ENCODE measurements at regions not wholly inside any gene's neighbourhood (a gene's known extent, or its start where the extent isn't known, plus 50 kb on each side); places are given as distances from the start of the nearest gene placed in this dataset.
A peak's percentile ranks its signal among the peaks of the same experiment; 100 is the strongest.
"Not testable (repeated sequence)": the region's sequence is repeated elsewhere in the genome, so short reads cannot be mapped to it uniquely, and the experiment has no call there.

GRCh38 chr5:82952326-82952725, 124.9 kb downstream of the TMEM167A start:
- no peak for DNase-seq

GRCh38 chr5:82944267-82944666, 132.9 kb downstream of the TMEM167A start:
- DNase-seq, result not testable (repeated sequence)

GRCh38 chr5:82942083-82942881, 134.9 kb downstream of the TMEM167A start:
- peak; percentile 26 for DNase-seq

GRCh38 chr5:82938901-82939725, 138.1 kb downstream of the TMEM167A start:
- no peak for DNase-seq

- DNase-seq, result not testable (repeated sequence)
These were observed 144.5 kb downstream of the TMEM167A start for GRCh38 chr5:82932473-82933220.

- peak; percentile 63 for DNase-seq
These were observed 146.1 kb downstream of the TMEM167A start for GRCh38 chr5:82931110-82931509.

- no peak for DNase-seq
These were observed 152.2 kb downstream of the TMEM167A start for GRCh38 chr5:82925061-82925411.

GRCh38 chr5:82924226-82925060, 152.8 kb downstream of the TMEM167A start:
- no peak for DNase-seq

GRCh38 chr5:82922086-82922734, 155.0 kb downstream of the TMEM167A start:
- no peak for DNase-seq

- peak; percentile 46 for DNase-seq
These were observed 158.7 kb downstream of the TMEM167A start for GRCh38 chr5:82918311-82919031.

GRCh38 chr5:82917584-82917983, 159.6 kb downstream of the TMEM167A start:
- no peak for DNase-seq

- DNase-seq, result no peak
These were observed 163.2 kb downstream of the TMEM167A start for GRCh38 chr5:82913971-82914370.

GRCh38 chr5:82912462-82912861, 164.7 kb downstream of the TMEM167A start:
- no peak for DNase-seq

GRCh38 chr5:82911910-82912309, 165.3 kb downstream of the TMEM167A start:
- no peak for DNase-seq

- no peak for DNase-seq
These were observed 166.3 kb downstream of the TMEM167A start for GRCh38 chr5:82910905-82911304.

GRCh38 chr5:82910491-82910890, 166.7 kb downstream of the TMEM167A start:
- DNase-seq, result no peak

GRCh38 chr5:82909771-82910170, 167.4 kb downstream of the TMEM167A start:
- DNase-seq, result no peak

GRCh38 chr5:82905986-82906385, 171.2 kb downstream of the TMEM167A start:
- no peak for DNase-seq

GRCh38 chr5:82901281-82901888, 175.8 kb downstream of the TMEM167A start:
- DNase-seq, result no peak

GRCh38 chr5:82894716-82895115, 182.5 kb downstream of the TMEM167A start:
- DNase-seq, result peak; percentile 27

- DNase-seq, result no peak
These were observed 188.1 kb downstream of the TMEM167A start for GRCh38 chr5:82889088-82889487.

Measured in inflammatory macrophage treated with lipopolysaccharide for 4 hours (primary cell).